SK-N-SH (cell line): ENCODE measurements at regions not wholly inside any gene's neighbourhood (a gene's known extent, or its start where the extent isn't known, plus 50 kb on each side); places are given as distances from the start of the nearest gene placed in this dataset.

Experiments used
- CTCF ChIA-PET: fragments of 300-600, 350-600 bp; formaldehyde crosslinking; extraction: SDS; loops from one replicate; lab custom pipeline; 2021; lab: Yijun Ruan, JAX
- POLR2A ChIA-PET: fragments of 350-600 bp; sonication (Branson Sonifier 250); formaldehyde crosslinking; extraction: SDS; loops from one replicate; lab custom pipeline; 2020; ENCODE audit warnings: antibody characterized with exemption, inconsistent platforms; lab: Yijun Ruan, JAX
- DNase-seq: peaks from one replicate; pipeline ENCODE4 v3.0.0; 2012
- H2AFZ ChIP-seq: fragments of 200-600 bp; sonication (generic); 2 replicates; pipeline ENCODE4 v1.8.1; 2016; ENCODE audit warnings: antibody characterized with exemption, mild to moderate bottlenecking, low read depth
- H3F3A ChIP-seq: fragments of 200-600 bp; sonication (generic); replicated peaks from 2 replicates; pipeline ENCODE3; 2016; ENCODE audit warnings: antibody characterized with exemption, mild to moderate bottlenecking; ENCODE audit not compliant: insufficient read depth
- H3K27ac ChIP-seq, 2 experiments: fragments of 200-500 bp in 1 of 2; fragments of 200-600 bp in 1 of 2; sonication (Bioruptor generic) in 1 of 2; sonication (generic), shearing (Covaris generic) in 1 of 2; 2 replicates each; pipeline versions ENCODE4 v1.5.1 to v1.6.1; 2014 to 2016; ENCODE audit warnings: low read depth in 2 of 2, inconsistent platforms in 1 of 2, low read length in 1 of 2, mild to moderate bottlenecking in 1 of 2, mixed read lengths in 1 of 2
- H3K27me3 ChIP-seq: fragments of 200-600 bp; sonication (generic), shearing (Covaris generic); 2 replicates; pipeline ENCODE4 v1.6.1; 2016; ENCODE audit warnings: mixed run types; ENCODE audit not compliant: insufficient read depth
- H3K36me3 ChIP-seq, 2 experiments: fragments of 200-500 bp in 1 of 2; fragments of 200-600 bp in 1 of 2; sonication (Bioruptor generic) in 1 of 2; sonication (generic) in 1 of 2; replicated peaks in 1 of 2; 2 replicates each; pipeline versions ENCODE3 to v1.5.1; 2014 to 2016; ENCODE audit warnings: low read length in 1 of 2, mild to moderate bottlenecking in 1 of 2; ENCODE audit not compliant: insufficient read depth in 2 of 2, control insufficient read depth in 1 of 2
- H3K4me1 ChIP-seq, 2 experiments: fragments of 200-500 bp in 1 of 2; fragments of 200-600 bp in 1 of 2; sonication (Bioruptor generic) in 1 of 2; sonication (generic), shearing (Covaris generic) in 1 of 2; 2 replicates each; pipeline versions ENCODE4 v1.5.1 to v1.6.1; 2014 to 2016; ENCODE audit warnings: low read depth in 1 of 2, low read length in 1 of 2, mixed run types in 1 of 2; ENCODE audit not compliant: insufficient read depth in 2 of 2, control insufficient read depth in 1 of 2
- H3K4me2 ChIP-seq: fragments of 200-600 bp; sonication (generic), shearing (Covaris generic); 2 replicates; pipeline ENCODE4 v1.6.1; 2017; ENCODE audit warnings: mixed run types
- H3K4me3 ChIP-seq, 2 experiments: fragments of 200-500 bp in 1 of 2; fragments of 200-600 bp in 1 of 2; sonication (Bioruptor generic) in 1 of 2; sonication (generic), shearing (Covaris generic) in 1 of 2; 2 replicates each; pipeline versions ENCODE4 v1.5.1 to v1.8.1; 2014 to 2016; ENCODE audit warnings: low read depth in 2 of 2, inconsistent platforms in 1 of 2, low read length in 1 of 2, mild to moderate bottlenecking in 1 of 2, mixed read lengths in 1 of 2, moderate library complexity in 1 of 2
- H3K79me2 ChIP-seq: fragments of 200-600 bp; sonication (generic); 2 replicates; pipeline ENCODE4 v1.8.1; 2017; ENCODE audit warnings: mild to moderate bottlenecking; ENCODE audit not compliant: insufficient read depth
- H3K9ac ChIP-seq: fragments of 200-600 bp; sonication (generic); 2 replicates; pipeline ENCODE4 v1.6.1; 2017; ENCODE audit warnings: mixed run types
- H3K9me2 ChIP-seq: fragments of 200-600 bp; sonication (generic); 2 replicates; pipeline ENCODE4 v1.6.1; 2017; ENCODE audit warnings: mixed run types
- H3K9me3 ChIP-seq: fragments of 200-600 bp; sonication (generic); 2 replicates; pipeline ENCODE4 v1.6.1; 2017; ENCODE audit warnings: mixed run types, mild to moderate bottlenecking, moderate library complexity
- H4K20me1 ChIP-seq: fragments of 200-600 bp; sonication (generic); 2 replicates; pipeline ENCODE4 v1.6.1; 2017; ENCODE audit warnings: mild to moderate bottlenecking, mixed run types; ENCODE audit not compliant: insufficient read depth
- CTCF ChIP-seq: fragments of 200-600 bp; sonication (generic); IDR thresholded peaks from 2 replicates; pipeline ENCODE4 v1.6.1; 2017; ENCODE audit warnings: antibody characterized with exemption, mild to moderate bottlenecking, moderate library complexity
- FOSL2 ChIP-seq: IDR thresholded peaks from 2 replicates; pipeline ENCODE4 v1.4.0; 2012; ENCODE audit warnings: low read depth, mild to moderate bottlenecking, moderate library complexity, borderline replicate concordance
- FOXJ3 ChIP-seq: sonication (generic); formaldehyde crosslinking; IDR thresholded peaks from 2 replicates; pipeline ENCODE4 v1.5.1; 2020; ENCODE audit warnings: mild to moderate bottlenecking, missing genetic modification reagents
- GATA2 ChIP-seq: sonication (generic); formaldehyde crosslinking; IDR thresholded peaks from 2 replicates; pipeline ENCODE4 v1.5.0; 2020; ENCODE audit warnings: mild to moderate bottlenecking, missing genetic modification reagents
- MEF2A ChIP-seq: IDR thresholded peaks from 2 replicates; pipeline ENCODE4 v1.4.0; 2012; ENCODE audit warnings: low read depth, borderline replicate concordance
- MXI1 ChIP-seq: IDR thresholded peaks from 2 replicates; pipeline ENCODE4 v1.6.1; 2012; ENCODE audit warnings: mild to moderate bottlenecking, low read depth, low read length, improper control_type of control experiment
- NFIC ChIP-seq: IDR thresholded peaks from 2 replicates; pipeline ENCODE4 v1.4.0; 2012; ENCODE audit warnings: borderline replicate concordance
- RAD21 ChIP-seq: IDR thresholded peaks from 2 replicates; pipeline ENCODE4 v1.6.1; 2012; ENCODE audit warnings: mild to moderate bottlenecking, low read length
- REST ChIP-seq: IDR thresholded peaks from 2 replicates; pipeline ENCODE4 v1.6.1; 2012; ENCODE audit warnings: mild to moderate bottlenecking, low read depth, low read length, moderate library complexity
- RXRA ChIP-seq: IDR thresholded peaks from 2 replicates; pipeline ENCODE4 v1.4.0; 2012; ENCODE audit warnings: low read depth, mild to moderate bottlenecking, borderline replicate concordance
- TCF12 ChIP-seq: IDR thresholded peaks from 2 replicates; pipeline ENCODE4 v1.4.0; 2012
- USF1 ChIP-seq: IDR thresholded peaks from 2 replicates; pipeline ENCODE4 v1.4.0; 2012; ENCODE audit warnings: low read depth, borderline replicate concordance
- USF2 ChIP-seq: fragments of 150-350 bp; IDR thresholded peaks from 2 replicates; pipeline ENCODE4 v1.6.1; 2017; ENCODE audit warnings: antibody characterized with exemption, low read length, low read depth, borderline replicate concordance
- WGBS: methylation state at CpG from one replicate; pipeline ENCODE4 v1.1.6; 2017; ENCODE audit warnings: low lambda C conversion rate; 5-methylcytosine and 5-hydroxymethylcytosine counted together

GRCh38 chr2:4135765-4136164, 432.4 kb downstream of the DCDC2C start:
- 62% methylated on average over 14 of the region's 14 CpGs for WGBS
- Histone ChIP-seq H3K4me2 (no peak overlapping the region), H3K4me1 (no peaks in the 10 kb centered on the region), H3K36me3 (no peaks in the 10 kb centered on the region), H3K79me2 (no peaks in the 10 kb centered on the region), H3K9me2 (no peaks in the 10 kb centered on the region), H3K27me3 (no peaks in the 10 kb centered on the region), H3K9me3 (no peaks in the 10 kb centered on the region), H4K20me1 (no peaks in the 10 kb centered on the region), H2AFZ (no peak overlapping the region), H3F3A (no peaks in the 10 kb centered on the region), H3K27ac (no peak overlapping the region), H3K9ac (no peak overlapping the region), H3K4me3 (no peak overlapping the region)
- CTCF ChIA-PET = no interaction called here
- TF ChIP-seq MXI1 (no peak), RAD21 (no peak)
- POLR2A ChIA-PET = no interaction called here
- DNase-seq = no peak

- Histone ChIP-seq H3K36me3 (no peaks in the 10 kb centered on the region), H3K4me3 (no peak overlapping the region), H4K20me1 (no peaks in the 10 kb centered on the region), H3K27ac (no peak overlapping the region), H3K4me2 (no peak overlapping the region), H3K9ac (no peak overlapping the region), H3K27me3 (no peaks in the 10 kb centered on the region), H3K79me2 (no peaks in the 10 kb centered on the region), H3K4me1 (no peaks in the 10 kb centered on the region), H3K9me2 (no peaks in the 10 kb centered on the region), H3F3A (no peaks in the 10 kb centered on the region), H2AFZ (no peak overlapping the region), H3K9me3 (no peaks in the 10 kb centered on the region)
- 20% methylated on average over 6 of the region's 6 CpGs for WGBS
- POLR2A ChIA-PET = no interaction called here
- no peak for DNase-seq
- CTCF ChIA-PET = no interaction called here
- TF ChIP-seq USF2 (no peak), FOXJ3 (CRISPR knock-in tag) (no peak), TCF12 (no peak), REST (no peak), CTCF (no peak), MEF2A (no peak), FOSL2 (no peak), GATA2 (no peak), NFIC (no peak), RXRA (no peak), USF1 (no peak)
Observed at GRCh38 chr2:4139316-4139715, 435.9 kb downstream of the DCDC2C start.
